Middle frontal gyrus (tissue), 1 donor: ENCODE measurements at regions not wholly inside any gene's neighbourhood (a gene's known extent, or its start where the extent isn't known, plus 50 kb on each side); places are given as distances from the start of the nearest gene placed in this dataset.

Experiments
- DNase-seq: peaks from one replicate; pipeline ENCODE4 v3.0.0-alpha.2; 2015; ENCODE audit warnings: low spot score; ENCODE audit errors: extremely low spot score

DNA sequence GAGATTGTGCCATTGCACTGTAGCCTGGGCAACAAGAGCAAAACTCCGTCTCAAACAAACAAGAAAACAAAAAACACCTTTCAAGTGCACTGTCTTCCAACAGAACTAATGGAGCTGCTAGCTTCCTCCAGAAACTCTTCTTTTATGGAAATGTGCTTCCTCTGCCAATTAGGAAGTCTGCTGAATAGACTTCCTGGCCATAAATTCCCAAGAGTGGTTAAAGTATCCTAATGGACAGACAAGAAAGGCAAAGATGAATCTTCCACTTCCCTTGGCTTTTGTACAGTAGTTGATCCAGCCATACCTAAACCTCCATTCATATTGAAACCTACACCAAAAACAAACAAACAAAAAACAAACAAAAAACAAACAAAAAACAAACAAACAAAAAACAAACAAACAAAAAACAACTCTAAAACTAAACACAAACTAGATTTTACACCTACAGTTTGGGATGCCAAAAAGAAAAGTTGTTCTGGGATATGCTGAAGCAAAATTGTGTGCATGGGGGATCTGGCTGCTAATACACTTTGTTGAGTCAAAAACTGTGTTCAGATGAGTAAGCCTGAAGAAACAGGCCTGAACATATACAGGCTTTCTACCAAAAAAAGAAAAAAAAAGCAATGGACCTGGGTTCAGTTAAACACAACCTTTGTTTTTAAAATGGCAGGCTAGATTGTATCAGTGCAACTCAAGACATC lies 59.8 kb upstream of the CARMIL1 start:
- DNase-seq = no peak

DNA sequence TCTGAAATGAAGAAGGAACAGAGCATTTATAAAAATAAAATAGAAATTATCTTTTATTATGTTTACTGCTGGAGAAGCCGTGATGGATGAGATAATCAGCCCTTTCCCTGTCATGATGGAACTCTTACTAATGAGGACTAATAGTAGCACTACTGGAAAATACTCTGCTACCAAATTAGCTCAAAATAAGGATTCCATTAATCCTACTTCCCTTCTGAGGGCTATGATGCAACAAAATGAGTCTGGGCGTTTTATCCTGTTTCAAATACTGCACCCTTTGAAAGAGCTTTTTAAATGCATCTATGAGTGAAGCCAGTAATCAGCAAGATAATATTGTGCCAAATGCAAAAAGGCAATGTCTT lies 59.3 kb upstream of the CARMIL1 start:
- DNase-seq = no peak

- DNase-seq = no peak
Observed at GRCh38 chr6:25220857-25221256, 58.3 kb upstream of the CARMIL1 start.

GRCh38 chr6:25222006-25222678 lies 57.0 kb upstream of the CARMIL1 start:
- DNase-seq = no peak

GRCh38 chr6:25223490-25223991 lies 55.6 kb upstream of the CARMIL1 start:
- peak; percentile 49 for DNase-seq

GRCh38 chr6:25224242-25224641 lies 54.9 kb upstream of the CARMIL1 start:
- DNase-seq = no peak

DNA sequence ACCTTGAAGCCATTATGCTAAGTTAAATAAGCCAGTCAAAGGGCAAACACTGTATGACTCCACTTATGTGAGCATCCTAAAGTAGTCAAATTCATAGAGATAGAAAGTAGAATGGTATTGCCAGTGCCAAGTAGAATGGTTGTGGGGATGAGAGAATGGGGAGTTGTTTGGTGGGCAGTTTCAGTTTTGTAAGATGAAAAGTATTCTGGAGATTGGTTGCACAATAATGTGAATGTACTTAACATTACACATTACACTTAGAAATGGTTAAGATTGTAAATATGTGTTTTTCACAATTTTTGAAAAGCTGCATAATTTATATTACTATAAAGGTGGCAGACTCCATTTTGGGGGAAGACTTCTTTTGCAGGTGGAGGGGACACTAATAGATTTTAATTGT lies 51.3 kb upstream of the CARMIL1 start:
- DNase-seq = no peak
